ENCODE measurements at regions not wholly inside any gene's neighbourhood (a gene's known extent, or its start where the extent isn't known, plus 50 kb on each side); places are given as distances from the start of the nearest gene placed in this dataset.

DNA sequence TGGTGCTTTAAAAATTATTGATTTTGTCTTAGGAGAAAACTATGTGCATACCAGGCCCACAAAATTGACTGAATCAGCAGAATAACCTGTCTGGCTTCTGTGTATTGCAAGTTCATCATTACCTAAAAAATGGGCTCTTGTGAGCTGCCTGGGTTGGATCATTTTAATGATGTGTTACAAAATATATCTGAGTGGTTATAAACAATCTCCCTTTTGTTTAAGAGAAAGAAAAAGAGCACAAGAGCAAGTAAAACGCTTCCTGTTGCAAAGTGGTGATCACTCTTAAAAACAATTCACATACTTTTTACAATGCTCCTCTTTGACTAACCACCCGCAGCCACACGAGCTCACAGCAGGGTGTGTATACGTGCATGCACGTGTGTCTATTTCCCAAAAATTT lies 335.1 kb downstream of the HDGFL1 start:
- TF ChIP-seq, protein P1, sequence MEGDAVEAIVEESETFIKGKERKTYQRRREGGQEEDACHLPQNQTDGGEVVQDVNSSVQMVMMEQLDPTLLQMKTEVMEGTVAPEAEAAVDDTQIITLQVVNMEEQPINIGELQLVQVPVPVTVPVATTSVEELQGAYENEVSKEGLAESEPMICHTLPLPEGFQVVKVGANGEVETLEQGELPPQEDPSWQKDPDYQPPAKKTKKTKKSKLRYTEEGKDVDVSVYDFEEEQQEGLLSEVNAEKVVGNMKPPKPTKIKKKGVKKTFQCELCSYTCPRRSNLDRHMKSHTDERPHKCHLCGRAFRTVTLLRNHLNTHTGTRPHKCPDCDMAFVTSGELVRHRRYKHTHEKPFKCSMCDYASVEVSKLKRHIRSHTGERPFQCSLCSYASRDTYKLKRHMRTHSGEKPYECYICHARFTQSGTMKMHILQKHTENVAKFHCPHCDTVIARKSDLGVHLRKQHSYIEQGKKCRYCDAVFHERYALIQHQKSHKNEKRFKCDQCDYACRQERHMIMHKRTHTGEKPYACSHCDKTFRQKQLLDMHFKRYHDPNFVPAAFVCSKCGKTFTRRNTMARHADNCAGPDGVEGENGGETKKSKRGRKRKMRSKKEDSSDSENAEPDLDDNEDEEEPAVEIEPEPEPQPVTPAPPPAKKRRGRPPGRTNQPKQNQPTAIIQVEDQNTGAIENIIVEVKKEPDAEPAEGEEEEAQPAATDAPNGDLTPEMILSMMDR (IDR thresholded peaks at IDR 0.05; ENCODE audit: low read depth, low read length), result no peak
- TF ChIP-seq EZH2phosphoT487 (IDR thresholded peaks at IDR 0.05; ENCODE audit: low read depth), result no peak

Data from OCI-LY3 (cell line).